ENCODE measurements at regions not wholly inside any gene's neighbourhood (a gene's known extent, or its start where the extent isn't known, plus 50 kb on each side); places are given as distances from the start of the nearest gene placed in this dataset.

- H3K36me3 Mint-ChIP-seq (ENCODE audit: insufficient read depth, unreplicated experiment): no peaks in the 10 kb centered on the region
- no peaks in the 10 kb centered on the region for H3K27me3 ChIP-seq (replicated peaks; ENCODE audit: control insufficient read depth, insufficient read depth, low read length)
- no peaks in the 10 kb centered on the region for H3K4me1 ChIP-seq
- H3K27me3 Mint-ChIP-seq (ENCODE audit: insufficient read depth, unreplicated experiment): peaks cover 6% of the 10 kb centered on the region
- TF ChIP-seq CTCF (IDR thresholded peaks at IDR 0.05; ENCODE audit: insufficient read depth in 1 of 2, low read depth in 1 of 2, low read length in 1 of 2, severe bottlenecking in 1 of 2, unreplicated experiment in 1 of 2): no peak
- CTCF ChIA-PET: no interaction called here
- POLR2A ChIA-PET: no interaction called here
- intact Hi-C loops (cut with micrococcal nuclease; ENCODE audit: unreplicated experiment): no loop called here
- BruUV-seq (replicated peaks): no TSS peak
- no peak overlapping the region for H3K4me3 Mint-ChIP-seq (ENCODE audit: unreplicated experiment)
- no peaks in the 10 kb centered on the region for H3K9me3 Mint-ChIP-seq (ENCODE audit: unreplicated experiment)
- no peaks in the 10 kb centered on the region for H3K36me3 ChIP-seq (ENCODE audit: control insufficient read depth, insufficient read depth, low read length)
- H3K9me3 ChIP-seq: 0 out of 2 replicates have a peak, but pooled peaks cover 3% of the 10 kb centered on the region
- no peaks in the 10 kb centered on the region for H3K4me1 Mint-ChIP-seq (ENCODE audit: low read depth, unreplicated experiment)
- H3K4me3 ChIP-seq (ENCODE audit: low read depth, low read length): no peak overlapping the region
- no peak overlapping the region for H3K27ac Mint-ChIP-seq (ENCODE audit: unreplicated experiment)
- no peak for DNase-seq
Observed at GRCh38 chr16:86424985-86425384, 85.3 kb upstream of the FOXF1 start.

- Histone ChIP-seq H3K36me3 (ENCODE audit: control insufficient read depth, insufficient read depth, low read length) (no peaks in the 10 kb centered on the region), H3K9me3 (0 out of 2 replicates have a peak, but pooled peaks cover 3% of the 10 kb centered on the region), H3K4me1 (no peaks in the 10 kb centered on the region), H3K27me3 (replicated peaks; ENCODE audit: control insufficient read depth, insufficient read depth, low read length) (no peaks in the 10 kb centered on the region), H3K4me3 (ENCODE audit: low read depth, low read length) (no peak overlapping the region)
- no peak overlapping the region for H3K4me3 Mint-ChIP-seq (ENCODE audit: unreplicated experiment)
- peaks cover 9% of the 10 kb centered on the region for H3K27me3 Mint-ChIP-seq (ENCODE audit: insufficient read depth, unreplicated experiment)
- TF ChIP-seq CTCF (IDR thresholded peaks at IDR 0.05; ENCODE audit: insufficient read depth in 1 of 2, low read depth in 1 of 2, low read length in 1 of 2, severe bottlenecking in 1 of 2, unreplicated experiment in 1 of 2): no peak
- intact Hi-C loops (cut with micrococcal nuclease; ENCODE audit: unreplicated experiment): no loop called here
- no peaks in the 10 kb centered on the region for H3K4me1 Mint-ChIP-seq (ENCODE audit: low read depth, unreplicated experiment)
- H3K27ac Mint-ChIP-seq (ENCODE audit: unreplicated experiment): no peak overlapping the region
- ChIA-PET CTCF (no interaction called here), POLR2A (no interaction called here)
- DNase-seq: no peak
- BruUV-seq (replicated peaks): no TSS peak
- no peaks in the 10 kb centered on the region for H3K9me3 Mint-ChIP-seq (ENCODE audit: unreplicated experiment)
- H3K36me3 Mint-ChIP-seq (ENCODE audit: insufficient read depth, unreplicated experiment): no peaks in the 10 kb centered on the region
Observed at GRCh38 chr16:86426063-86426642, 84.2 kb upstream of the FOXF1 start.

GRCh38 chr16:86427433-86427851 lies 82.9 kb upstream of the FOXF1 start:
- Histone ChIP-seq H3K4me1 (no peaks in the 10 kb centered on the region), H3K4me3 (ENCODE audit: low read depth, low read length) (no peak overlapping the region), H3K36me3 (ENCODE audit: control insufficient read depth, insufficient read depth, low read length) (no peaks in the 10 kb centered on the region), H3K27me3 (replicated peaks; ENCODE audit: control insufficient read depth, insufficient read depth, low read length) (no peaks in the 10 kb centered on the region), H3K9me3 (0 out of 2 replicates have a peak, but pooled peaks cover 3% of the 10 kb centered on the region)
- BruUV-seq (replicated peaks): no TSS peak
- intact Hi-C loops (cut with micrococcal nuclease; ENCODE audit: unreplicated experiment): no loop called here
- no peak for DNase-seq
- Mint-ChIP-seq H3K4me1 (ENCODE audit: low read depth, unreplicated experiment) (no peaks in the 10 kb centered on the region), H3K36me3 (ENCODE audit: insufficient read depth, unreplicated experiment) (no peaks in the 10 kb centered on the region), H3K9me3 (ENCODE audit: unreplicated experiment) (no peaks in the 10 kb centered on the region), H3K4me3 (ENCODE audit: unreplicated experiment) (no peak overlapping the region), H3K27me3 (ENCODE audit: insufficient read depth, unreplicated experiment) (peaks cover 10% of the 10 kb centered on the region), H3K27ac (ENCODE audit: unreplicated experiment) (no peak overlapping the region)
- ChIA-PET POLR2A (no interaction called here), CTCF (no interaction called here)
- TF ChIP-seq CTCF (IDR thresholded peaks at IDR 0.05; ENCODE audit: insufficient read depth in 1 of 2, low read depth in 1 of 2, low read length in 1 of 2, severe bottlenecking in 1 of 2, unreplicated experiment in 1 of 2): no peak
